ENCODE measurements at regions not wholly inside any gene's neighbourhood (a gene's known extent, or its start where the extent isn't known, plus 50 kb on each side); places are given as distances from the start of the nearest gene placed in this dataset.

DNA sequence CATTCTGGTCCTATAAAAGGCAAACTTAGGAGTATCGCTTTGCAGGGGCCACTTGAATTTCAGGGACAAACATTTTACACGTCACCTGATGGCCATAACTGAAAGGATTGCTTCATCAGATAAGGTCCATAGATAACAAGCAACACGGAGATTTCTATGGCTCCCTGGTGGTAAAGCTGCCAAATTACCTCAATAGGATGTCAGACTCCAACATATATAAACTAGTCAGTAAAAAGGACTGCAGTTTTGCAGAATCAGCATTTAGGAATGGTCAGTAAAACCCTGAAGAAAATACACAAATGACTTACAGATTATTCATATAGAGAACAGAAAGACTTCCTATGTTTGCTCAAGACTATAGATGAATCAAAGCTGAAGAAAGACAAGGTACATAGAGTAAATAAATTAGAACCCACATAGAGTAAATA lies 66.1 kb upstream of the GRIP1 start:
- no peaks in the 10 kb centered on the region for H3K27me3 ChIP-seq
- TF ChIP-seq, protein P1, sequence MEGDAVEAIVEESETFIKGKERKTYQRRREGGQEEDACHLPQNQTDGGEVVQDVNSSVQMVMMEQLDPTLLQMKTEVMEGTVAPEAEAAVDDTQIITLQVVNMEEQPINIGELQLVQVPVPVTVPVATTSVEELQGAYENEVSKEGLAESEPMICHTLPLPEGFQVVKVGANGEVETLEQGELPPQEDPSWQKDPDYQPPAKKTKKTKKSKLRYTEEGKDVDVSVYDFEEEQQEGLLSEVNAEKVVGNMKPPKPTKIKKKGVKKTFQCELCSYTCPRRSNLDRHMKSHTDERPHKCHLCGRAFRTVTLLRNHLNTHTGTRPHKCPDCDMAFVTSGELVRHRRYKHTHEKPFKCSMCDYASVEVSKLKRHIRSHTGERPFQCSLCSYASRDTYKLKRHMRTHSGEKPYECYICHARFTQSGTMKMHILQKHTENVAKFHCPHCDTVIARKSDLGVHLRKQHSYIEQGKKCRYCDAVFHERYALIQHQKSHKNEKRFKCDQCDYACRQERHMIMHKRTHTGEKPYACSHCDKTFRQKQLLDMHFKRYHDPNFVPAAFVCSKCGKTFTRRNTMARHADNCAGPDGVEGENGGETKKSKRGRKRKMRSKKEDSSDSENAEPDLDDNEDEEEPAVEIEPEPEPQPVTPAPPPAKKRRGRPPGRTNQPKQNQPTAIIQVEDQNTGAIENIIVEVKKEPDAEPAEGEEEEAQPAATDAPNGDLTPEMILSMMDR (IDR thresholded peaks at IDR 0.05): no peak
- TF ChIP-seq POLR2A (IDR thresholded peaks at IDR 0.05) (no peak), POLR2AphosphoS5 (IDR thresholded peaks at IDR 0.05) (no peak)
- no peak for DNase-seq (ENCODE audit: low spot score in 2 of 2)
- no peaks in the 10 kb centered on the region for H3K4me1 ChIP-seq
- H3K4me3 ChIP-seq: no peak overlapping the region
- H3K27ac ChIP-seq: no peak overlapping the region
- intact Hi-C loops (cut with DNase I; ENCODE audit: low total_unique reads): no loop called here
- H3K9me3 ChIP-seq: no peaks in the 10 kb centered on the region
- H3K36me3 ChIP-seq: no peaks in the 10 kb centered on the region

DNA sequence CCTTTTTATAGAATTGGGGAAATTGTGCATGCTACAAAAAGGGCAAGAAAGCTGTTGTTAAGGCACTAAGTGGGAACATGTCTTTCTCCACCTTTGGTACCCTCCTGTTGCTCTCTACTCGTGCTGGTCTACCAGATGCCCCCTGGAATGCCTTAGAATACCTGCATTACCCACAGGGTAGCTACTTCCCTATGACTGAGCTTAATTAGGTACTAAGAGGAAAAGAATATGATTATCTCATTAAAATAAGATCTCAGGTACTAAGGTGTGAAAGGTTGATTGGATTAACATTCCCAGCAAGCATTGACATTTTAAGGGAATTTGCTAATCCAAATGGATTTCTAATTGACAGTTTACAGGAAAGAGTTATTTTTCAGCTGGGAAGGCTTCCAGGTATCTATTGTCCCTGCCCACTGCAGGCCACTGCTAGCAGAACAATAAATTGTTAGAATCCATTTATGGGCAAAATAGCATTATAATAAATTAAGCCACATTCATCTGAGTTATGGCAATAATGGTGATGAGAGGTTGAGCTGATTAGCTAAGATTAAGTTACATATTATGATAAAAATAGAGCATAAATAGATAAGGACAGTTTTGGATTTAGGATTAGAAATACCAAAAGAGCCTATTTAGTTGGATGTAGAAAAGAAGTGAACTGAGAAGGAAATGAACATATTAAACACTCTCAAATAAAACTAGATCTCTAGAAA lies 67.8 kb upstream of the GRIP1 start:
- H3K27ac ChIP-seq: no peak overlapping the region
- no peaks in the 10 kb centered on the region for H3K4me1 ChIP-seq
- H3K4me3 ChIP-seq: no peak overlapping the region
- TF ChIP-seq POLR2AphosphoS5 (IDR thresholded peaks at IDR 0.05): no peak
- TF ChIP-seq, protein P1 (IDR thresholded peaks at IDR 0.05): no peak
- no peak for TF ChIP-seq POLR2A (IDR thresholded peaks at IDR 0.05)
- H3K36me3 ChIP-seq: no peaks in the 10 kb centered on the region
- H3K27me3 ChIP-seq: no peaks in the 10 kb centered on the region
- no peaks in the 10 kb centered on the region for H3K9me3 ChIP-seq
- intact Hi-C loops (cut with DNase I; ENCODE audit: low total_unique reads): no loop called here
- no peak for DNase-seq (ENCODE audit: low spot score in 2 of 2)

DNA sequence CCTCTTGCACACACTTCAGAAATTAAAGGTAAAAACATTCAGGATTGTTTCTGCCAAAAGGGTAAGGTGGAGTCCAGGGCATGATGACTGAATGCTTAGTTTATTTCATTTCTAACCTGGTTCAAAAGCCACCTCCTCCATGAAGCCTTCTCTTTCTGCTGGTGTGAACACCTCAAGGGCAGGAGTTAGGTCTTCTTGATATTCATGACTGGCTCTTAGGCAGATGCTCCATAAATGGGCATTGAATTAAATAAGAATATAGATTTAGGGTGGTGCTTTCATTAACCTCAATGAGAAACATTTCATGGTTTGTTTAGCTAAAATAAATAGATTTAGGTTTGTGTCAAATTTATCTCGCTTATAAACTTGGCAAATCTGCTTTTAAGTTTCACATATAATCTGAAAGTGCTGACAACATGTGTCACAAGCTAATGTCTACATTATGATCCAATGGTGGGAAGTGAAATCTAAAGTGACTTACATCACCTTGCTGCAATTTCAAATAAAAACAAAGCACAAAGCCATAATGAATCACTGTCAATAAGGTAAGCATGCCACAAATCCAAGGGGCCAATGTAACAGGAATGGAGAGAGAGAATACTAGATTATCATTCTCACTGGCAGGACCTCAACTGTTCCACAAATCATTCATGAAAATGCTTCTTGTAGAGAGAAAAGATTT lies 72.7 kb upstream of the GRIP1 start:
- no peak overlapping the region for H3K27ac ChIP-seq
- H3K36me3 ChIP-seq: no peaks in the 10 kb centered on the region
- H3K4me1 ChIP-seq: no peaks in the 10 kb centered on the region
- H3K9me3 ChIP-seq: no peaks in the 10 kb centered on the region
- no peak overlapping the region for H3K4me3 ChIP-seq
- no peak for DNase-seq (ENCODE audit: low spot score in 2 of 2)
- intact Hi-C loops (cut with DNase I; ENCODE audit: low total_unique reads): no loop called here
- H3K27me3 ChIP-seq: no peaks in the 10 kb centered on the region
- TF ChIP-seq POLR2A (IDR thresholded peaks at IDR 0.05) (no peak), POLR2AphosphoS5 (IDR thresholded peaks at IDR 0.05) (no peak)
- TF ChIP-seq, protein P1 (IDR thresholded peaks at IDR 0.05): no peak

DNA sequence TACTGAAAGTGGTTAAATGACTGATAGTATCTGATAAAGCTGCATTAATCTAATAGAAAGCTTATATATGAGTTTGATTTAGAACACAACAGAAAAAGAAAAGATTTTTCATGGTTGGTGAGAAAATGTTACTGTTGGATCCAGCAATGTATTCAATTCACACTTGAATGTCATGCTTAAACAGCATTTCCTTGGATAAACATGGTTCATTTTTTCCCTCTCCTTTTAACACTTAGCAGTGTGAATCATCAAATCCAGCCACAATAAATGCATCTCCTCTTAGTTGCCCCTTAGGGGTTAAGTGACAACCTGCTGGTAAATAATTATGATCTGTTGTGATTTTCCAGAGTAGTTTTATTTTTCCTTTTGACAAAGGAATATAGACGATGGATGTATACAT lies 74.9 kb upstream of the GRIP1 start:
- H3K9me3 ChIP-seq: no peaks in the 10 kb centered on the region
- no peak overlapping the region for H3K4me3 ChIP-seq
- no peaks in the 10 kb centered on the region for H3K27me3 ChIP-seq
- DNase-seq (ENCODE audit: low spot score in 2 of 2): no peak
- intact Hi-C loops (cut with DNase I; ENCODE audit: low total_unique reads): no loop called here
- no peaks in the 10 kb centered on the region for H3K4me1 ChIP-seq
- H3K36me3 ChIP-seq: no peaks in the 10 kb centered on the region
- H3K27ac ChIP-seq: no peak overlapping the region
- TF ChIP-seq POLR2AphosphoS5 (IDR thresholded peaks at IDR 0.05) (no peak), POLR2A (IDR thresholded peaks at IDR 0.05) (no peak)
- TF ChIP-seq, protein P1 (IDR thresholded peaks at IDR 0.05): no peak

DNA sequence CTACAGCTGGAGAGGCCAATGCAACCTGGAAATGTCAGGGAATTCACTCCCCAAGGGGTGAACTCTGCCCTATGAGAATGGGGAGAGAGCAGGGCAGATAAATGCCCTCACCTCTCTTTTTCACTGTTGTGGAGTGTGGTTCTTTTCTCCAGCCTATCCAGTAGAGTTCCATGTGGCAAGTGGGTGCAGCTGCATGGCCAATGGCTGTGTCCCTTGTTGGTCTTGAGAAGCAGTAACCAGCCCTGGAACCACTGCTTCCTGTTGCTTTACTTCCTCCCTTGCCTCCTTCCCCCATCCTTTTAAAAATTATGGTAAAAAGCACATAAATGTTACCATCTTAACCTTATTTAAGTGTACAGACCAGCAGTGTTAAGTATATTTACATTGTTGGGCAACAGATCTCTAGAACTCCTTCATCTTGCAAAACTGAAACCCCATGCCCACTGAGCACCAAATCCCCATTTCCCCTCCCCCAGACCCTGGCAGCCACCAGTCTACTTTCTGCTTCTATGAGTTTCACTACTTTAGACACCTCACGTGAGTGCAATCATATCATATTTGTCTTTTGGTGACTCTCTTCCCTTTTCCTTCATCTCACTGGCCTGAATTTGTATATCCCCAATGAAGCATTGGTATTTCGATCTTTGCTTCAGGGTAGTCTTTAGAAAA lies 77.0 kb upstream of the GRIP1 start:
- intact Hi-C loops (cut with DNase I; ENCODE audit: low total_unique reads): no loop called here
- Histone ChIP-seq H3K36me3 (no peaks in the 10 kb centered on the region), H3K27me3 (no peaks in the 10 kb centered on the region), H3K4me3 (no peak overlapping the region), H3K4me1 (no peaks in the 10 kb centered on the region), H3K27ac (no peak overlapping the region), H3K9me3 (no peaks in the 10 kb centered on the region)
- DNase-seq (ENCODE audit: low spot score in 2 of 2): no peak
- TF ChIP-seq POLR2A (IDR thresholded peaks at IDR 0.05): no peak

All from breast epithelium (tissue), 4 donors.